ENCODE measurements at regions not wholly inside any gene's neighbourhood (a gene's known extent, or its start where the extent isn't known, plus 50 kb on each side); places are given as distances from the start of the nearest gene placed in this dataset.

GRCh38 chr7:116087984-116088383 is 57.4 kb upstream of the TFEC start:
- no peak for TF ChIP-seq CTCF (conservative IDR thresholded peaks at IDR 0.05; ENCODE audit: low read depth, low read length)
- no peak for TF ChIP-seq POLR2A (IDR thresholded peaks at IDR 0.05; ENCODE audit: low read depth, low read length)
- TF ChIP-seq MAZ (IDR thresholded peaks at IDR 0.05; ENCODE audit: borderline replicate concordance, low read depth, low read length), result no peak
- no peak for TF ChIP-seq RAD21 (IDR thresholded peaks at IDR 0.05; ENCODE audit: low read length)
- no peak for TF ChIP-seq RFX5 (IDR thresholded peaks at IDR 0.05; ENCODE audit: low read depth, low read length)
- TF ChIP-seq, protein P1, sequence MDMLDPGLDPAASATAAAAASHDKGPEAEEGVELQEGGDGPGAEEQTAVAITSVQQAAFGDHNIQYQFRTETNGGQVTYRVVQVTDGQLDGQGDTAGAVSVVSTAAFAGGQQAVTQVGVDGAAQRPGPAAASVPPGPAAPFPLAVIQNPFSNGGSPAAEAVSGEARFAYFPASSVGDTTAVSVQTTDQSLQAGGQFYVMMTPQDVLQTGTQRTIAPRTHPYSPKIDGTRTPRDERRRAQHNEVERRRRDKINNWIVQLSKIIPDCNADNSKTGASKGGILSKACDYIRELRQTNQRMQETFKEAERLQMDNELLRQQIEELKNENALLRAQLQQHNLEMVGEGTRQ (IDR thresholded peaks at IDR 0.05; ENCODE audit: low read depth, low read length), result no peak
- no peak for TF ChIP-seq MXI1 (IDR thresholded peaks at IDR 0.05; ENCODE audit: borderline replicate concordance, low read depth, low read length)
- no peak for TF ChIP-seq MAFK (IDR thresholded peaks at IDR 0.05; ENCODE audit: low read depth, low read length)
- no peak for TF ChIP-seq FOS (IDR thresholded peaks at IDR 0.05; ENCODE audit: low read depth, low read length)
- TF ChIP-seq CEBPB (IDR thresholded peaks at IDR 0.05; ENCODE audit: low read depth, low read length), result no peak
- TF ChIP-seq SMC3 (IDR thresholded peaks at IDR 0.05; ENCODE audit: low read depth, low read length), result no peak
- TF ChIP-seq ELK1 (IDR thresholded peaks at IDR 0.05; ENCODE audit: borderline replicate concordance, low read depth, low read length), result no peak
- TF ChIP-seq BHLHE40 (IDR thresholded peaks at IDR 0.05; ENCODE audit: low read depth, low read length), result no peak
